ENCODE measurements at regions not wholly inside any gene's neighbourhood (a gene's known extent, or its start where the extent isn't known, plus 50 kb on each side); places are given as distances from the start of the nearest gene placed in this dataset.

GRCh38 chr11:81368192-81368591 lies 1365.5 kb downstream of the FAM181B start:
- no peak for TF ChIP-seq POLR2AphosphoS5 (IDR thresholded peaks at IDR 0.05; ENCODE audit: low read depth, low read length)
- no peak for TF ChIP-seq POLR2A (IDR thresholded peaks at IDR 0.05; ENCODE audit: low read depth, low read length)
- TF ChIP-seq TAF1 (IDR thresholded peaks at IDR 0.05; ENCODE audit: borderline replicate concordance, low read depth, low read length), result no peak

Data from GM12892 (cell line).